NT2/D1 (cell line): ENCODE measurements at regions not wholly inside any gene's neighbourhood (a gene's known extent, or its start where the extent isn't known, plus 50 kb on each side); places are given as distances from the start of the nearest gene placed in this dataset.

Experiments
- SUZ12 ChIP-seq: IDR thresholded peaks from 2 replicates; pipeline ENCODE4 v1.6.1; 2011; ENCODE audit not compliant: insufficient read length, insufficient read depth; ENCODE audit errors: extremely low read depth
- YY1 ChIP-seq: IDR thresholded peaks from 2 replicates; pipeline ENCODE4 v1.6.1; 2011; ENCODE audit not compliant: insufficient read length, insufficient read depth
- ZNF274 ChIP-seq: IDR thresholded peaks from 2 replicates; pipeline ENCODE4 v1.6.1; 2011; ENCODE audit warnings: mild to moderate bottlenecking, low read depth, low read length

GRCh38 chr3:64957408-64958198, 269.8 kb upstream of the ADAMTS9 start:
- TF ChIP-seq YY1 (no peak), ZNF274 (no peak), SUZ12 (no peak)
